ENCODE measurements at regions not wholly inside any gene's neighbourhood (a gene's known extent, or its start where the extent isn't known, plus 50 kb on each side); places are given as distances from the start of the nearest gene placed in this dataset.

DNA sequence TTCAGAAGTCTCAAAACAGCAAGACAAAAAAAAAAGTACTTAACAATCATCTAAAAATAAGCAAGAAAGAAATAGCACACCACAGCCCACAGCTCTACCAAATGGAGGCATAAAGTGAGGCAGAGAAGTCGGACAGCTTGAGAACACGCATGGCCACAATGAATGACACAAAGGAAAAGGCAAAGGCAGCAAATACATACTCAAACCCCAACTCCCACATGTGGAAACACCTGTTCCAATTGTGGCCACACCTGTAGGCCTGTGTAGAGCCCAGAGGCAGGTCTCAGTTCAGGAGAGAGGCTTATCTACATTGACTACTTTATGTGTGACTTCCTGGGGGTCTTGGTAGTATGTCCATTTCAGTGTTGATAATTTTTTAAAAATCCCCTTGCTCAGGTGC lies 543.5 kb downstream of the LMO4 start:
- Mint-ChIP-seq H3K27me3 (ENCODE audit: insufficient read depth) (no peaks in the 10 kb centered on the region), H3K27ac (no peak overlapping the region), H3K4me3 (no peak overlapping the region), H3K9me3 (no peaks in the 10 kb centered on the region), H3K4me1 (peaks cover 4% of the 10 kb centered on the region), H3K36me3 (ENCODE audit: low read depth) (no peaks in the 10 kb centered on the region)
- no peaks in the 10 kb centered on the region for H3K4me1 ChIP-seq (ENCODE audit: control insufficient read depth, insufficient read depth, low read length)
- DNase-seq = no peak
- 90 to 97% methylated on average over 2 of the region's 2 CpGs for WGBS, 2 experiments (ENCODE audit: insufficient coverage in 1 of 2, insufficient read length in 1 of 2)
- no peaks in the 10 kb centered on the region for H3K27me3 ChIP-seq (ENCODE audit: control insufficient read depth, insufficient read depth, low read length, poor library complexity, severe bottlenecking)
- no peak overlapping the region for H3K9ac ChIP-seq (ENCODE audit: extremely low read depth, low read length, poor library complexity, severe bottlenecking)
- no peak overlapping the region for H3K27ac ChIP-seq (ENCODE audit: low read depth, low read length)
- TF ChIP-seq, protein P1, sequence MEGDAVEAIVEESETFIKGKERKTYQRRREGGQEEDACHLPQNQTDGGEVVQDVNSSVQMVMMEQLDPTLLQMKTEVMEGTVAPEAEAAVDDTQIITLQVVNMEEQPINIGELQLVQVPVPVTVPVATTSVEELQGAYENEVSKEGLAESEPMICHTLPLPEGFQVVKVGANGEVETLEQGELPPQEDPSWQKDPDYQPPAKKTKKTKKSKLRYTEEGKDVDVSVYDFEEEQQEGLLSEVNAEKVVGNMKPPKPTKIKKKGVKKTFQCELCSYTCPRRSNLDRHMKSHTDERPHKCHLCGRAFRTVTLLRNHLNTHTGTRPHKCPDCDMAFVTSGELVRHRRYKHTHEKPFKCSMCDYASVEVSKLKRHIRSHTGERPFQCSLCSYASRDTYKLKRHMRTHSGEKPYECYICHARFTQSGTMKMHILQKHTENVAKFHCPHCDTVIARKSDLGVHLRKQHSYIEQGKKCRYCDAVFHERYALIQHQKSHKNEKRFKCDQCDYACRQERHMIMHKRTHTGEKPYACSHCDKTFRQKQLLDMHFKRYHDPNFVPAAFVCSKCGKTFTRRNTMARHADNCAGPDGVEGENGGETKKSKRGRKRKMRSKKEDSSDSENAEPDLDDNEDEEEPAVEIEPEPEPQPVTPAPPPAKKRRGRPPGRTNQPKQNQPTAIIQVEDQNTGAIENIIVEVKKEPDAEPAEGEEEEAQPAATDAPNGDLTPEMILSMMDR (conservative IDR thresholded peaks at IDR 0.05) = no peak
- no peaks in the 10 kb centered on the region for H3K36me3 ChIP-seq (ENCODE audit: control insufficient read depth, insufficient read depth, low read length)
- H3K4me3 ChIP-seq (ENCODE audit: low read length) = no peak overlapping the region
- no peaks in the 10 kb centered on the region for H3K9me3 ChIP-seq (ENCODE audit: control insufficient read depth, low read length)

DNA sequence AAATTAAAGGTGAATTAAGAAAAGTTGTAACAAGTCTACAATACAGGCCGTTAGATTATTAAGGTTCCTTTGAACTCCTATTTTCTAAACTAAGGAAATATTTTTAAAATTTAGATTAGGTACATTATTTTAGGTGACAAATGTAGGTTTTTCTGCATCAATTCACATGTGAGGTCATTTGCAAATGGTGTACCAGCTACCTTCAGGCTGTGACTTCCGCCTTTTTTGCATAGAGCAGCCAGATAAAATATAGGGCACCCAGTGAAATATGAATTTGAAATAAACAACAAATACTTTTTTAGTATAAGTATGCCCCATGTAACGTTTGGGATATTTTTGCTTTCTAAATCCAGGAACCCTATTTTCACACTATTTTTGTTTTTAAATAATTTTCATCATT lies 544.0 kb downstream of the LMO4 start:
- TF ChIP-seq, protein P1 (conservative IDR thresholded peaks at IDR 0.05) = no peak
- Histone ChIP-seq H3K9me3 (ENCODE audit: control insufficient read depth, low read length) (no peaks in the 10 kb centered on the region), H3K4me1 (ENCODE audit: control insufficient read depth, insufficient read depth, low read length) (no peaks in the 10 kb centered on the region), H3K27me3 (ENCODE audit: control insufficient read depth, insufficient read depth, low read length, poor library complexity, severe bottlenecking) (no peaks in the 10 kb centered on the region), H3K27ac (ENCODE audit: low read depth, low read length) (no peak overlapping the region), H3K9ac (ENCODE audit: extremely low read depth, low read length, poor library complexity, severe bottlenecking) (no peak overlapping the region), H3K4me3 (ENCODE audit: low read length) (no peak overlapping the region), H3K36me3 (ENCODE audit: control insufficient read depth, insufficient read depth, low read length) (no peaks in the 10 kb centered on the region)
- DNase-seq = no peak
- H3K27ac Mint-ChIP-seq = no peak overlapping the region
- 86 to 90% methylated on average over 2 of the region's 3 CpGs for WGBS, 2 experiments (ENCODE audit: insufficient coverage in 1 of 2, insufficient read length in 1 of 2)
- H3K4me3 Mint-ChIP-seq = no peak overlapping the region
- H3K4me1 Mint-ChIP-seq = peaks cover 4% of the 10 kb centered on the region
- no peaks in the 10 kb centered on the region for H3K36me3 Mint-ChIP-seq (ENCODE audit: low read depth)
- H3K27me3 Mint-ChIP-seq (ENCODE audit: insufficient read depth) = no peaks in the 10 kb centered on the region
- H3K9me3 Mint-ChIP-seq = no peaks in the 10 kb centered on the region

DNA sequence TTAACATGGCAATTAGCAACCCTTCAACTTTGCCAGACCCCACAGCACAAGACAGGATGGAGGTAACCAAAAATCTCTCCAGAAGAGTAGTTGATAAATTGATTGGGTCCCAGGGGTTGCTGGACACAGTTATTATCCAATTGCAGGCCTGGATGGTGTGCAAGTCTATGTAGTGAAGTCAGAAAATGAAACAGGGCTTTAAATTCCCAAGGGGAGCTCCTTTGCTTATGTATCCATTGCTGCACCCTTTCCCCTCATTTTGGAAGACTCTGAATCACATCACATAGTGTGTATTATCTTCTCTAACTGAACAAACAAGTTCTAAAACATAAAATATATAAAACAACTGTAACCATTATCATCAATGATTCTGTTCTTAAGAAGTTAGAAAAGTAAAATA lies 550.2 kb downstream of the LMO4 start:
- Mint-ChIP-seq H3K36me3 (ENCODE audit: low read depth) (no peaks in the 10 kb centered on the region), H3K9me3 (no peaks in the 10 kb centered on the region), H3K27me3 (ENCODE audit: insufficient read depth) (no peaks in the 10 kb centered on the region), H3K27ac (no peak overlapping the region), H3K4me1 (no peaks in the 10 kb centered on the region), H3K4me3 (no peak overlapping the region)
- no peaks in the 10 kb centered on the region for H3K4me1 ChIP-seq (ENCODE audit: control insufficient read depth, insufficient read depth, low read length)
- H3K9ac ChIP-seq (ENCODE audit: extremely low read depth, low read length, poor library complexity, severe bottlenecking) = no peak overlapping the region
- H3K27me3 ChIP-seq (ENCODE audit: control insufficient read depth, insufficient read depth, low read length, poor library complexity, severe bottlenecking) = no peaks in the 10 kb centered on the region
- H3K36me3 ChIP-seq (ENCODE audit: control insufficient read depth, insufficient read depth, low read length) = no peaks in the 10 kb centered on the region
- H3K9me3 ChIP-seq (ENCODE audit: control insufficient read depth, low read length) = no peaks in the 10 kb centered on the region
- no peak for DNase-seq
- H3K27ac ChIP-seq (ENCODE audit: low read depth, low read length) = no peak overlapping the region
- TF ChIP-seq, protein P1 (conservative IDR thresholded peaks at IDR 0.05) = no peak
- H3K4me3 ChIP-seq (ENCODE audit: low read length) = no peak overlapping the region
